Stimulated activated CD8-positive, alpha-beta memory T cell treated with anti-CD3 and anti-CD28 coated beads, Interleukin-4, amount 100 ng/mL, for 48 hours (primary cell): ENCODE measurements at regions not wholly inside any gene's neighbourhood (a gene's known extent, or its start where the extent isn't known, plus 50 kb on each side); places are given as distances from the start of the nearest gene placed in this dataset.

Source experiments
- DNase-seq: peaks from one replicate; pipeline ENCODE4 v3.0.0-alpha.2; 2020

GRCh38 chr10:21076381-21076780 lies 179.3 kb upstream of the NEBL start:
- no peak for DNase-seq

GRCh38 chr10:21075880-21076279 lies 178.8 kb upstream of the NEBL start:
- DNase-seq: no peak

GRCh38 chr10:21071001-21071673 lies 174.0 kb upstream of the NEBL start:
- no peak for DNase-seq

GRCh38 chr10:21069929-21070700 lies 173.0 kb upstream of the NEBL start:
- no peak for DNase-seq

GRCh38 chr10:21069278-21069677 lies 172.2 kb upstream of the NEBL start:
- no peak for DNase-seq

- no peak for DNase-seq
Measured at GRCh38 chr10:21068026-21068656, 171.0 kb upstream of the NEBL start.

GRCh38 chr10:21065621-21066248 lies 168.6 kb upstream of the NEBL start:
- DNase-seq: no peak

- no peak for DNase-seq
Measured at GRCh38 chr10:21061982-21062381, 164.9 kb upstream of the NEBL start.

- DNase-seq: no peak
Measured at GRCh38 chr10:21061184-21061583, 164.1 kb upstream of the NEBL start.

- no peak for DNase-seq
Measured at GRCh38 chr10:21060626-21061025, 163.5 kb upstream of the NEBL start.

GRCh38 chr10:21057989-21058388 lies 160.9 kb upstream of the NEBL start:
- no peak for DNase-seq

- no peak for DNase-seq
Measured at GRCh38 chr10:21057436-21057835, 160.3 kb upstream of the NEBL start.

- no peak for DNase-seq
Measured at GRCh38 chr10:21056461-21056860, 159.3 kb upstream of the NEBL start.

- no peak for DNase-seq
Measured at GRCh38 chr10:21055339-21056135, 158.4 kb upstream of the NEBL start.

GRCh38 chr10:21053953-21054690 lies 157.0 kb upstream of the NEBL start:
- DNase-seq: no peak

GRCh38 chr10:21052709-21053104 lies 155.6 kb upstream of the NEBL start:
- no peak for DNase-seq

GRCh38 chr10:21052072-21052708 lies 155.1 kb upstream of the NEBL start:
- no peak for DNase-seq

- DNase-seq: no peak
Measured at GRCh38 chr10:21049482-21049881, 152.4 kb upstream of the NEBL start.

- DNase-seq: no peak
Measured at GRCh38 chr10:21048068-21048467, 151.0 kb upstream of the NEBL start.

GRCh38 chr10:21047511-21047910 lies 150.4 kb upstream of the NEBL start:
- DNase-seq: no peak

- no peak for DNase-seq
Measured at GRCh38 chr10:21047096-21047495, 150.0 kb upstream of the NEBL start.

- DNase-seq: no peak
Measured at GRCh38 chr10:21043044-21043443, 145.9 kb upstream of the NEBL start.
